GM20000 (cell line): ENCODE measurements at regions not wholly inside any gene's neighbourhood (a gene's known extent, or its start where the extent isn't known, plus 50 kb on each side); places are given as distances from the start of the nearest gene placed in this dataset.

Source experiments
- DNase-seq: peaks from one replicate; pipeline ENCODE4 v3.0.0; 2012; ENCODE audit warnings: low spot score
- CTCF ChIP-seq: IDR thresholded peaks from 2 replicates; pipeline ENCODE4 v1.5.1; 2012; ENCODE audit warnings: mild to moderate bottlenecking, control low read depth; ENCODE audit errors: extremely low read depth, missing control alignments

GRCh38 chr18:78716581-78716980, 263.0 kb upstream of the SALL3 start:
- DNase-seq: no peak
- no peak for TF ChIP-seq CTCF

GRCh38 chr18:78717051-78717765, 262.4 kb upstream of the SALL3 start:
- no peak for DNase-seq
- TF ChIP-seq CTCF: no peak

- no peak for DNase-seq
- TF ChIP-seq CTCF: no peak
Observed at GRCh38 chr18:78717766-78718150, 261.9 kb upstream of the SALL3 start.

- TF ChIP-seq CTCF: no peak
- no peak for DNase-seq
Observed at GRCh38 chr18:78719821-78720220, 259.8 kb upstream of the SALL3 start.

- TF ChIP-seq CTCF: no peak
- DNase-seq: no peak
Observed at GRCh38 chr18:78720456-78721237, 259.0 kb upstream of the SALL3 start.

DNA sequence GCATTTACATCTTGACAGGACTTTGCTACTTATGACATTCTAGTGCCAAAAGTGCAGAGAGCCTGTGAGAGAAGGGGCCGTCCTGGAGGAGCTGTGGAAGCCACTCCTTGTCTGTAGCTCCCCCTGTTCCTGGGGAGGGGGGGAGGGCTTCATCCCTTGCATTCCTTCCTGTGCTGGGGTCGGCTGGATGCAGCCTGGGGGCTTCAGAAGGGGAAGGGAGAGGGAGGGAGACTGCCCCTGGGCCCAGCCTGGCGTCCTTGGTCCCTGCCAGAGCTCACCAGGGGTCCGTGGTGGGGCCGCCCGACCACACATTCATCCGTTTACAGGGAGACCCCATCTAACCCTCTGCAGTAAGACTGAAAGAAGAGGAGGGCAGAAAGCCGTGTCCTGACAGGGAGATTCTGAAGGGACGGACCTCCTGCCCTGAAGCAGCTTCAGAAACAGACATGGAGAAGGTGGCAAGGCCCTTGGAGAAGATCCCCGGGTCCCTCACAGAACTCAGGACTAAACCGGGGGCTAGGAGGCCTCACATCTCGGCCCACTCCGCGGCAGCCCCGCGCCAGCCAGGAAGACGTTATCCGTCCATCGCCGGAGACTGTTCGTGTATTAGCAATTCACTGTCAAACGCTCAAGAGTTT, 258.3 kb upstream of the SALL3 start:
- no peak for TF ChIP-seq CTCF
- DNase-seq: no peak

DNA sequence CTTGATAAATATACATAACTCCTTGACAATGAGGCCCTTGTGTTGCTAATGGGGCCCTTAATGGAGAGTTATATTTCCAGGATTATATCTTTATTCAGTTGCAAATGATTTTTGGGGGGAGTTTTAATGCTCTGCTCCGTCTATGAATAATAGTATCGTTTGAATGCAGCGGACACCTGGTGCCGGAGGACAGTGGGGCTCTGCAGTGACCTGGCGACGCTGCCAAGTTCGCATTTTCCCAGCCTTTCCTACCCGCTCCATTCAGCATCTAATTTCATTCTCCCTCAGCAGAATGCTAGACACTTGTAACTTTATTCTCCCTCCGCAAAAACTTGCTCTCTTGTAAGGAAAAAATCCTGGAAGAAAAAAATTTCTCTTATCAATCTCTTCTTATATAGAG, 257.6 kb upstream of the SALL3 start:
- DNase-seq: no peak
- no peak for TF ChIP-seq CTCF
